LHCN-M2 (cell line): ENCODE measurements at regions not wholly inside any gene's neighbourhood (a gene's known extent, or its start where the extent isn't known, plus 50 kb on each side); places are given as distances from the start of the nearest gene placed in this dataset.
A peak's percentile ranks its signal among the peaks of the same experiment; 100 is the strongest.
"Not testable (repeated sequence)": the region's sequence is repeated elsewhere in the genome, so short reads cannot be mapped to it uniquely, and the experiment has no call there.

Source experiments
- DNase-seq: peaks from one replicate; pipeline ENCODE4 v3.0.0-alpha.2; 2012; ENCODE audit warnings: low read depth

DNA sequence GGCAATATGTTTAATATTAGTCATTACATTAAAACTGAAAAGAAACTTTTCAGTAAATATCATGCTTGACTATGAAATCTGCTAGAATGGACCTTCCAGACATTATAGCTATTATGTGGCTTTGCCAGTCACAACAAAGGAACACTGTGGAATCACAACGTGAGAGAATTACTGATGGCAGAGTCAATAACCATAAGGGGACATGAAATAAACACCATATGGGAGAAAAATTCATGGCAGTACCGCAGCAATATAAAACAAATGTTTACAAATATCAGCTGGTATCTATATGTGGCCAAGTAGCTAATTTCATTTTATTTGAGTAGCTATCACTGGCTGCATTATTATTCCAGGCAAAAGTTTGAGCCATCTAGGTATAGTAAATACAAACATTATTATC lies 1818.6 kb downstream of the PCDH9 start:
- DNase-seq = no peak

DNA sequence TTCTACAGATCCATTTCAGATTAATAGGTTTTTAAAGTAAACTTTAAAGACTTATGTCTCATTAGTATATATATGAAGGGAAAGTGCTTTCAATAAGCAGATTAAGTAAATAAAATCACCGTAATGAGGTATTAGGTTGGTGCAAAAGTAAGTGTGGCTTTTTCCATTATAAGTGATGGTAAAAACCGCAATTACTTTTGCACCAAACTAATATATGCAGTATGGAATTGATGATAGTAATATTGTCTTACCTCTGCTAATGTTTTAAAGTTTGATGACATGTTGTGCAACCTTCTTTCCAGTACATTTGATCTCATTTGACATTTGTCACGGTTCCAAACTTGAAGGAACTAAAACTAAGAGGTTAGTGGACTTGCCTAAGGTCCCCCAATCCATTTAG lies 1819.3 kb downstream of the PCDH9 start:
- DNase-seq = no peak

DNA sequence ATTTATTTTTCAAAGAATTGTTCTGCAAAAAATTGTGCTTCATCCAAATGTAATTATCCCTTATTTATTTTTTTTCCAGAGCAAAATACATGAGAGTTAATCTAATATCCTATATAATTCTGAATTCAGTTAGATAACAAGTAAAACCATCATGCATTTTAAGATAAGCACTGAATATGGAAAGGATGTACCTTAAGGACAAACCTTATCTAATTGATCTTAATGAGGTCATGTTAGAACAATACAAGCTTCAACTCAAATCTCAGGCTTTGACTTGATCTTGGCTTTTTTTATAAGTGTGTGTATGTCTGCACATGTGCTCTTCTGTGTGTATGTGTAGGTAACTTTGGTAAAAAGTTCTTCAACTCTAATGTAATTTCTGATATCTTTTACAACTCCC lies 1828.8 kb downstream of the PCDH9 start:
- DNase-seq = no peak

- no peak for DNase-seq
Observed at GRCh38 chr13:65400702-65401101, 1829.4 kb downstream of the PCDH9 start.

- no peak for DNase-seq
Observed at GRCh38 chr13:65387743-65388347, 1842.3 kb downstream of the PCDH9 start.

DNA sequence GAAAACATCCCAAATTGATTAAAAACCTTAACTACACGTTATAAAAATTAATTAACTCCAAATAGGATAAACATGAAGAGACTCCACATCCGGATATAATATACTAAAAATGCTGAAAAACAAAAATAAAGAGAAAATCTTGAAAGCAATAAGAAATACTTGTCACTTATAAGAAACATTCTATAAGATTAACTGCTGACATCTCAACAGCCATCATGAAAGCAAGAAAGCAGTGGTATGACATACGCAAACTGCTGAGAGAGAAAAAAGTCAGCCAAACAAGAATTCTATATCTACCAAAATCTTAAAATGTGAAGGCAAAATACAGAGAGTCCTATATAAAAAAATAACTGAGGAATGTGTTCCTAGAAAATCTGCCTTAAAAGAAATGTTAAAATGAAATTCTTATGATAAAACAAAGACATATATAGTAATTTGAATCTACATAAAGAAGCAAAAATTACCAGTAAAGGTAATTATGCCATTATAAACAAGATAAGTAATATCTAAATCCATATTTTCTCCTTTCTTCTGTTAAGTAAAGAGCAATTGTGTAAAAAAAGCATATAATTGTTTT lies 1851.1 kb downstream of the PCDH9 start:
- DNase-seq = peak; percentile 13

DNA sequence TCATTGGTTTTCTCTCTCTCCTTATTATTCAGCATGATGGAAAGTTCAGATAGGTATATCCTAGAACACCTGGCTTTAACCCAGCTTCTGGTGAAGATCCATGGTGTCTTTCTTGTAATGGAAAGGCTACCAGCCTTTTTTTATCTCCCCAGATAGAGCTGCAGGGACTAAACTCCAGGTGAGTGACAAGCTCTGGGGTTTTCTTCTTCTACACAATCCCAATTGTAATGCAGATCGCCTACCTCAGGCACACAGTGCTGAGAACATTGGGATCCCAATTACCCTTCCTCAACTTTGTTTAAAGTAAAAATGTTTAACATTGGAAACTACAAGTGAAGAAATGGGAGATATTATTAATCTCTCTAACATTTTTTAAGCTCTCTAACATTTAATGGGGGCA lies 1851.7 kb downstream of the PCDH9 start:
- no peak for DNase-seq

DNA sequence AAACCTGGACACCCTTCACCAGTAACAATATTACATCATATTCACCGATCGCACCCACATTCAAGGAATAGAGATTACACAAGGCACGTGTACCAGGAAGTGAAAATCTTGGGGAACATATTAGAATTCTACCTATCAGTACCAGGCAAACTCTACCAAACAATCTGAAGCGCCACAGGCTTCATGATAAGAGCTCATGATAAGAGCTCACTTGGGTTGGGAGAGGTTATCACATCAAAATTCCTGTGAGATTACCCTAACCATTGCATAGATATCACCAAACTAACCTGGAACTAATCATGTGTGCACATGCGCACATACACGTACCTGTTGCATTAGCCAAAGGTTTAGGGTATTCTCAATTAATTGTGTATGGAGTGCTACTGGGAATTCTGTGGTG lies 1861.3 kb downstream of the PCDH9 start:
- no peak for DNase-seq

- DNase-seq = no peak
Observed at GRCh38 chr13:65353951-65354350, 1876.2 kb downstream of the PCDH9 start.

- DNase-seq = not testable (repeated sequence)
Observed at GRCh38 chr13:65353150-65353549, 1877.0 kb downstream of the PCDH9 start.

- DNase-seq = no peak
Observed at GRCh38 chr13:65347420-65348030, 1882.6 kb downstream of the PCDH9 start.

- no peak for DNase-seq
Observed at GRCh38 chr13:65343898-65344663, 1886.1 kb downstream of the PCDH9 start.

- no peak for DNase-seq
Observed at GRCh38 chr13:65342541-65343337, 1887.4 kb downstream of the PCDH9 start.

DNA sequence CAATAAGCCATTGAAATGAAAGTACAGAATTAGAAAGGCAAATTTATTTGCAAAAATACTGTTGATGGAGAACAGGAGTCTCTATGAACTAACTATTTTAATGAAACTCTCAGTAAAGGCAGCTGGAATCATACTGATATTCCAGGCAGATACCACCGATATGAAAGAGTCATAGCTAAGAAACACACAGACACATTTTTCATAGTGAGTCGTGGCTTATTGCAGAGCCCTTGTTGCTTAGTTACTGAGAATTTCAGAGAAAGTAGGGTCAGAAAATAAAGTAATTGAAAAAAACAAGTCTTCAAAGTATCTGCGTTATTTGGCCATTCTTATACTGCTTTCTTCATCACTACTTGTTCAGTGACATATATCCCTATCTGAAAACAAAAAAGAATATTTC lies 1890.9 kb downstream of the PCDH9 start:
- no peak for DNase-seq

GRCh38 chr13:65336916-65337315 lies 1893.2 kb downstream of the PCDH9 start:
- DNase-seq = peak; percentile 3

- no peak for DNase-seq
Observed at GRCh38 chr13:65336087-65336749, 1893.9 kb downstream of the PCDH9 start.

DNA sequence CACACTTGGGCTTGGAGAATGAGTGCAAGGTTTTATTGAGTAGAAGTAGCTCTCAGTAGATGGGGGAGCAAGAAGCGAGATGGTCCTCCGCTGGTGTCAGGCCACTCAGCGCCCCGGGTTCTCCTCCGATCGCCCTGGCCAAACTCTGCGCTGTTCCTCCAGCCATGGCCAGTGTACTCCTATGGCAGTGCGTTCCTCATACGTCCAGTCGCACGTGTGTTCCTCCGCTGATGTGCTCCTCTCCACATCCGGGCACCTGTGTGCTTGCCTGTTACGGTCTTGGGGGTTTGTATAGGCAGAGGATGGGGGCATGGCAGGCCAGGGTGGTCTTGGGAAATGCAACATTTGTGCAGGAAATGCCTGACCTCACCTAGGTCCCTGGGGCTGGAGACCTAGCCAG lies 1899.4 kb downstream of the PCDH9 start:
- no peak for DNase-seq

GRCh38 chr13:65330287-65330686 lies 1899.8 kb downstream of the PCDH9 start:
- no peak for DNase-seq

- DNase-seq = not testable (repeated sequence)
Observed at GRCh38 chr13:65323192-65323591, 1906.9 kb downstream of the PCDH9 start.

DNA sequence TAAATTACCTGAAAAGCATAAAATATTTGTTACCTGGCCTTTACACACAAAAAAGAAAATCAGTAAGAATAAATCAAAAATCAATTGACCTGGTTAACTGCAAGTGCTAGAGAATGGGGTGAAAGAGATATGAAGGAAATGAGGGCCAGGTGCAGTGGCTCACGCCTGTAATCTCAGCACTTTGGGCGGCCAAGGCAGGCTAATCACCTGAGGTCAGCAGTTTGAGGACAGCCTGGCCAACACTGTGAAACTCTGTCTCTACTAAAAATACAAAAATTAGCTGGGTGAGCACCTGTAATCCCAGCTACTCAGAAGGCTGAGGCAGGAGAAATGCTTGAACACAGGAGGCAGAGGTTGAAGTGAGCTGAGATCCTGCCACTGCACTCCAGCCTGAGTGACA lies 1908.7 kb downstream of the PCDH9 start:
- not testable (repeated sequence) for DNase-seq

GRCh38 chr13:65314008-65314407 lies 1916.1 kb downstream of the PCDH9 start:
- DNase-seq = no peak
